Cardiac fibroblast (primary cell): ENCODE measurements at regions not wholly inside any gene's neighbourhood (a gene's known extent, or its start where the extent isn't known, plus 50 kb on each side); places are given as distances from the start of the nearest gene placed in this dataset.
"Not testable (repeated sequence)": the region's sequence is repeated elsewhere in the genome, so short reads cannot be mapped to it uniquely, and the experiment has no call there.

ENCODE experiments used
- DNase-seq, 2 donors: peaks; one replicate each; pipeline versions ENCODE4 v3.0.0 to v3.0.0-alpha.2; 2010; ENCODE audit warnings: low read depth in 2 of 2
- H3K4me3 ChIP-seq, 2 donors: replicated peaks in 1 of 2; 1 replicate in 1 of 2; 2 replicates in 1 of 2; pipeline ENCODE4 v1.5.1; 2011; ENCODE audit warnings: low read depth in 2 of 2, low read length in 2 of 2, mild to moderate bottlenecking in 2 of 2, moderate library complexity in 1 of 2
- CTCF ChIP-seq: IDR thresholded peaks from one replicate; pipeline ENCODE4 v1.5.1; 2011; ENCODE audit warnings: low read depth, mild to moderate bottlenecking, low read length, inconsistent platforms

GRCh38 chrX:47302396-47302795, 68.0 kb upstream of the ZNF157 start:
- H3K4me3 ChIP-seq = no peak overlapping the region
- no peak for TF ChIP-seq CTCF
- DNase-seq = no peak

- not testable (repeated sequence) for DNase-seq, H3K4me3 ChIP-seq
Measured at GRCh38 chrX:47306471-47307023, 63.8 kb upstream of the ZNF157 start.

- peak; percentile 76 to 82 for DNase-seq
- TF ChIP-seq CTCF = peak; percentile 76
- no peak overlapping the region for H3K4me3 ChIP-seq
Measured at GRCh38 chrX:47311932-47312774, 58.2 kb upstream of the ZNF157 start.

GRCh38 chrX:47313056-47313455, 57.3 kb upstream of the ZNF157 start:
- no peak overlapping the region for H3K4me3 ChIP-seq
- no peak for TF ChIP-seq CTCF
- DNase-seq = peak in 1 of 2 donors; percentile 9

- peak in 1 of 2 donors; percentile 18 for DNase-seq
- TF ChIP-seq CTCF = no peak
- no peak overlapping the region for H3K4me3 ChIP-seq
Measured at GRCh38 chrX:47316276-47317025, 53.9 kb upstream of the ZNF157 start.
